Endodermal cell (in vitro differentiated cells): ENCODE measurements at regions not wholly inside any gene's neighbourhood (a gene's known extent, or its start where the extent isn't known, plus 50 kb on each side); places are given as distances from the start of the nearest gene placed in this dataset.

Experiments
- DNase-seq: peaks from one replicate; pipeline ENCODE4 v3.0.0-alpha.2; 2017
- H3K27ac ChIP-seq: 2 replicates; pipeline ENCODE4 v1.5.1; 2013; ENCODE audit warnings: mild to moderate bottlenecking, low read depth, low read length, moderate library complexity
- H3K27me3 ChIP-seq: 2 replicates; pipeline ENCODE4 v1.6.1; 2013; ENCODE audit warnings: mild to moderate bottlenecking, low read length, moderate library complexity; ENCODE audit not compliant: insufficient read depth, control insufficient read depth, poor library complexity, severe bottlenecking
- H3K36me3 ChIP-seq: 2 replicates; pipeline ENCODE4 v1.7.0; 2013; ENCODE audit warnings: mild to moderate bottlenecking, low read length, moderate library complexity; ENCODE audit not compliant: control insufficient read depth, insufficient read depth
- H3K4me1 ChIP-seq: one replicate; pipeline ENCODE4 v1.7.0; 2013; ENCODE audit warnings: low read length; ENCODE audit not compliant: control insufficient read depth, insufficient read depth
- H3K4me3 ChIP-seq: 2 replicates; pipeline ENCODE4 v1.5.1; 2013; ENCODE audit warnings: mild to moderate bottlenecking, low read length, moderate library complexity
- H3K9ac ChIP-seq: 2 replicates; pipeline ENCODE4 v1.6.1; 2013; ENCODE audit warnings: mild to moderate bottlenecking, low read length, moderate library complexity; ENCODE audit not compliant: poor library complexity, severe bottlenecking; ENCODE audit errors: extremely low read depth
- H3K9me3 ChIP-seq: 2 replicates; pipeline ENCODE4 v1.6.1; 2013; ENCODE audit warnings: mild to moderate bottlenecking, low read length, moderate library complexity; ENCODE audit not compliant: control insufficient read depth
- H3K27ac Mint-ChIP-seq: 2 replicates; pipeline ENCODE4 v1.8.0; 2020; ENCODE audit warnings: mixed read lengths
- H3K27me3 Mint-ChIP-seq: 2 replicates; pipeline ENCODE4 v1.8.0; 2021; ENCODE audit warnings: mild to moderate bottlenecking, mixed read lengths; ENCODE audit not compliant: insufficient read depth
- H3K36me3 Mint-ChIP-seq: 2 replicates; pipeline ENCODE4 v1.8.0; 2020; ENCODE audit warnings: low read depth, mixed read lengths
- H3K4me1 Mint-ChIP-seq: 2 replicates; pipeline ENCODE4 v1.8.0; 2020; ENCODE audit warnings: mixed read lengths
- H3K4me3 Mint-ChIP-seq: 2 replicates; pipeline ENCODE4 v1.8.0; 2020; ENCODE audit warnings: mild to moderate bottlenecking, moderate library complexity, mixed read lengths
- H3K9me3 Mint-ChIP-seq: 2 replicates; pipeline ENCODE4 v1.8.0; 2020; ENCODE audit warnings: mild to moderate bottlenecking, mixed read lengths
- WGBS, 2 experiments: methylation state at CpG; one replicate each; pipeline versions ENCODE4 v1.1.5 to v1.1.7; 2013; ENCODE audit warnings: missing lambda C conversion rate in 2 of 2, mixed read lengths in 1 of 2; ENCODE audit not compliant: insufficient coverage in 1 of 2, insufficient read length in 1 of 2; 5-methylcytosine and 5-hydroxymethylcytosine counted together
- TF ChIP-seq, protein P1 (sequence below): fragments of 200-600 bp; sonication (generic); conservative IDR thresholded peaks from 2 replicates; pipeline ENCODE4 v1.5.0; 2021; ENCODE audit warnings: antibody characterized with exemption, mild to moderate bottlenecking

DNA sequence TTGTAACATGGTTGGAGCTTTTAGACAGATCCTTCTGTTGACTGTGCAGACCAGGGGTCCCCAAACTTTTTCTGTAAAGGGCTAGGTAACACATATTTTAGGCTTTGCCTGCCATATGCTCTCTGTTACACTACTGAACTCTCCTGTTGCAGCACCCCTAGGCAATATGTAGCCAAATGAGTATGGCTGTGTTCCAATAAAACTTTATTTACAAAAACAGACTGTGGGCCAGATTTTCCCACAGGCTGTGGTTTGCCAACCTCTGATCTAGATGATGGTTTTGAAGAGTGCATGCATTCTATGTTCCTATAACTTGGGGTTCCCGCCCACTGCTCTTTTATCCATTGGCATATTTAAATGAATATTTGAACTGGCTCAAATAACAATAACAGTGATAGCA is 180.3 kb upstream of the VASH1 start:
- Mint-ChIP-seq H3K36me3 (no peaks in the 10 kb centered on the region), H3K27me3 (no peaks in the 10 kb centered on the region), H3K4me1 (peaks cover 8% of the 10 kb centered on the region), H3K4me3 (no peak overlapping the region), H3K9me3 (no peaks in the 10 kb centered on the region), H3K27ac (no peak overlapping the region)
- no peak overlapping the region for H3K4me3 ChIP-seq
- no peaks in the 10 kb centered on the region for H3K27me3 ChIP-seq
- H3K36me3 ChIP-seq, result no peaks in the 10 kb centered on the region
- no peaks in the 10 kb centered on the region for H3K9me3 ChIP-seq
- TF ChIP-seq, protein P1, sequence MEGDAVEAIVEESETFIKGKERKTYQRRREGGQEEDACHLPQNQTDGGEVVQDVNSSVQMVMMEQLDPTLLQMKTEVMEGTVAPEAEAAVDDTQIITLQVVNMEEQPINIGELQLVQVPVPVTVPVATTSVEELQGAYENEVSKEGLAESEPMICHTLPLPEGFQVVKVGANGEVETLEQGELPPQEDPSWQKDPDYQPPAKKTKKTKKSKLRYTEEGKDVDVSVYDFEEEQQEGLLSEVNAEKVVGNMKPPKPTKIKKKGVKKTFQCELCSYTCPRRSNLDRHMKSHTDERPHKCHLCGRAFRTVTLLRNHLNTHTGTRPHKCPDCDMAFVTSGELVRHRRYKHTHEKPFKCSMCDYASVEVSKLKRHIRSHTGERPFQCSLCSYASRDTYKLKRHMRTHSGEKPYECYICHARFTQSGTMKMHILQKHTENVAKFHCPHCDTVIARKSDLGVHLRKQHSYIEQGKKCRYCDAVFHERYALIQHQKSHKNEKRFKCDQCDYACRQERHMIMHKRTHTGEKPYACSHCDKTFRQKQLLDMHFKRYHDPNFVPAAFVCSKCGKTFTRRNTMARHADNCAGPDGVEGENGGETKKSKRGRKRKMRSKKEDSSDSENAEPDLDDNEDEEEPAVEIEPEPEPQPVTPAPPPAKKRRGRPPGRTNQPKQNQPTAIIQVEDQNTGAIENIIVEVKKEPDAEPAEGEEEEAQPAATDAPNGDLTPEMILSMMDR, result no peak
- 67% methylated on average over 1 of the region's 1 CpG; no CpG with 5 or more reads in 1 of the 2 experiments for WGBS, 2 experiments
- DNase-seq, result no peak
- H3K4me1 ChIP-seq, result no peaks in the 10 kb centered on the region
- no peak overlapping the region for H3K9ac ChIP-seq
- no peak overlapping the region for H3K27ac ChIP-seq

GRCh38 chr14:76581592-76581991 is 179.7 kb upstream of the VASH1 start:
- no peaks in the 10 kb centered on the region for H3K9me3 ChIP-seq
- H3K27ac Mint-ChIP-seq, result no peak overlapping the region
- H3K9me3 Mint-ChIP-seq, result no peaks in the 10 kb centered on the region
- DNase-seq, result no peak
- WGBS, 2 experiments, result 98 to 100% methylated on average over 1 of the region's 1 CpG
- no peaks in the 10 kb centered on the region for H3K36me3 Mint-ChIP-seq
- H3K4me3 Mint-ChIP-seq, result no peak overlapping the region
- H3K9ac ChIP-seq, result no peak overlapping the region
- H3K27me3 ChIP-seq, result no peaks in the 10 kb centered on the region
- no peaks in the 10 kb centered on the region for H3K36me3 ChIP-seq
- TF ChIP-seq, protein P1, result no peak
- H3K27ac ChIP-seq, result no peak overlapping the region
- no peaks in the 10 kb centered on the region for H3K27me3 Mint-ChIP-seq
- H3K4me3 ChIP-seq, result no peak overlapping the region
- no peaks in the 10 kb centered on the region for H3K4me1 ChIP-seq
- peaks cover 8% of the 10 kb centered on the region for H3K4me1 Mint-ChIP-seq

- 67% methylated on average over 1 of the region's 1 CpG; no CpG with 5 or more reads in 1 of the 2 experiments for whole genome bisulfite sequencing, 2 experiments
- TF ChIP-seq, protein P1, result no peak
- H3K27ac ChIP-seq, result no peak overlapping the region
- DNase-seq, result no peak
- Mint-ChIP-seq H3K4me1 (peaks cover 8% of the 10 kb centered on the region), H3K36me3 (no peaks in the 10 kb centered on the region), H3K9me3 (peaks cover 5% of the 10 kb centered on the region), H3K27me3 (no peaks in the 10 kb centered on the region), H3K4me3 (no peak overlapping the region), H3K27ac (no peak overlapping the region)
- peaks cover 3% of the 10 kb centered on the region for H3K9me3 ChIP-seq
- no peaks in the 10 kb centered on the region for H3K36me3 ChIP-seq
- H3K4me3 ChIP-seq, result no peak overlapping the region
- H3K9ac ChIP-seq, result no peak overlapping the region
- no peaks in the 10 kb centered on the region for H3K4me1 ChIP-seq
- no peaks in the 10 kb centered on the region for H3K27me3 ChIP-seq
Observed at GRCh38 chr14:76582447-76582846, 178.8 kb upstream of the VASH1 start.
